Coronary artery (tissue), 2 donors: ENCODE measurements at regions not wholly inside any gene's neighbourhood (a gene's known extent, or its start where the extent isn't known, plus 50 kb on each side); places are given as distances from the start of the nearest gene placed in this dataset.

Experiments used
- DNase-seq: peaks from one replicate; pipeline ENCODE4 v3.0.0-alpha.2; 2017; ENCODE audit warnings: low spot score
- H3K27ac ChIP-seq, 2 donors: fragments of 200-600 bp; sonication (generic); one replicate each; pipeline ENCODE4 v1.5.1; 2016 to 2019
- H3K4me3 ChIP-seq: fragments of 200-600 bp; sonication (generic); 2 replicates; pipeline ENCODE4 v1.5.1; 2016; ENCODE audit warnings: mild to moderate bottlenecking, moderate library complexity
- CTCF ChIP-seq: fragments of 200-600 bp; sonication (generic); IDR thresholded peaks from one replicate; pipeline ENCODE4 v1.5.1; 2019; ENCODE audit warnings: antibody characterized with exemption

DNA sequence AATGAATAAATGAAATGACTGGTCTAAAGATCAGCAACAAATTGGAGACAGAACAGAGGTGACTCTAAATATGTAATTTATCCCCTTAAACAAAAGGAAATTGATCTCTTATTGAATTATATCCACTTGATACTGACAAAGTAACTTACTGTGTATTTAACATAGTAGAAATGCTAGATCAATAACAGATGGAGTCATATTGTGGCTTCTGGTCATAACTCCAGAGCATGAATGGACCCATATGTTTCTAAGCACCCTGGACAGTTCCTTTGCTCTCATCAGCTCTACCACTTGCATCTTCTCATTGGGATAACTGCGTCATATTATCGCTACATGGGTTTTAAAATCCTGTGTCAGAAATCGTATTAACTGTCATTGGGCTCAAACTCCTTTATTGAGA lies 222.3 kb downstream of the ETS1 start:
- Histone ChIP-seq H3K27ac (no peak overlapping the region), H3K4me3 (no peak overlapping the region)
- DNase-seq = no peak
- TF ChIP-seq CTCF = no peak

DNA sequence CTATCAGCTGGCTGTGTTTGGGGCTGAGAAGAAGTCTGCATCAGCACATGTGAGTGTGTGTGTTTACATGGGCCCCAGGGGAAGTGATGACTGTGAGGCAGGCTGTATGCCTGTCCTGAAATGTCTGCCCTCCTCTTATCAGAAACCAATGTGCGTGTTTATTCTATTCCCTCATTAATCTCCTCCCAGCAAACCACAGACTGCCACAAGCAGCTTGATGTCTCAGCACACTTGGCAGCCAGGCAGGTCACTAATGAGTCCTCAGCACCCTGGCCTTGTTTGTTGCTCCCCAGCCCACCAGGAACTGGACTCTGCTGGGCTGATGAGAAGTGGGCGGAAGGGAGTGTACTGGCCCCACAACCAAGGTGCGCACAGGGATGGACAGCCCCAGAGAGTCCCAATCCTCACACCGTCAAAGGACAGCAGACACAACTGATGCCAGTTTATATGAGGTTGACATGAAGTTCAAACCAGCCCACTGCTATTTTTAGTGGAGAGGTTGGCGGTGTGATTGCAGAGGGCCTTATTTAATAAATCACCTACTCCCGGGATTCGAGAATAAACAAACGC lies 225.8 kb downstream of the ETS1 start:
- H3K27ac ChIP-seq = no peak overlapping the region
- TF ChIP-seq CTCF = no peak
- H3K4me3 ChIP-seq = no peak overlapping the region
- DNase-seq = no peak

- TF ChIP-seq CTCF = no peak
- H3K4me3 ChIP-seq = no peak overlapping the region
- H3K27ac ChIP-seq = no peak overlapping the region
- no peak for DNase-seq
Measured at GRCh38 chr11:128359515-128359914, 227.8 kb downstream of the ETS1 start.

DNA sequence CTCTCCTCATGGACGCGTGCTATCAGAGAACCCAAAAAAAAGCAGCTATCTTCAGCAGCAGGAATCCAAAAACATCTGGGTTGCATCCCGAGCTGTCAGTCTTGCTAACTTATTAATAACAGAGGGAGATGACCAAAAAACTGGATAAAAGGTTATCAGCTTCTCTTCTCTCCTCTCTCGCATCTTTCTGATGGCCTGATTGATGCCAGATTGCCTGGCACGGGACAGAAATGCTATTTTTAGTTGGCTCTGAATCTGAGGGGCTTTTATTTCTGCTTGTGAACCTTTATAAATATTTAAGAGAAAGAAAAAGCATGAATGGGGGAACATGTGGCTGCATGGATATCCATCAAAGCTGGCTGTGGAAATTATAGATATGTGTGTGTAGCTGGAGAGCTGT lies 230.3 kb downstream of the ETS1 start:
- DNase-seq = no peak
- Histone ChIP-seq H3K4me3 (no peak overlapping the region), H3K27ac (no peak overlapping the region)
- no peak for TF ChIP-seq CTCF

GRCh38 chr11:128355558-128355957 lies 231.8 kb downstream of the ETS1 start:
- TF ChIP-seq CTCF = no peak
- DNase-seq = no peak

DNA sequence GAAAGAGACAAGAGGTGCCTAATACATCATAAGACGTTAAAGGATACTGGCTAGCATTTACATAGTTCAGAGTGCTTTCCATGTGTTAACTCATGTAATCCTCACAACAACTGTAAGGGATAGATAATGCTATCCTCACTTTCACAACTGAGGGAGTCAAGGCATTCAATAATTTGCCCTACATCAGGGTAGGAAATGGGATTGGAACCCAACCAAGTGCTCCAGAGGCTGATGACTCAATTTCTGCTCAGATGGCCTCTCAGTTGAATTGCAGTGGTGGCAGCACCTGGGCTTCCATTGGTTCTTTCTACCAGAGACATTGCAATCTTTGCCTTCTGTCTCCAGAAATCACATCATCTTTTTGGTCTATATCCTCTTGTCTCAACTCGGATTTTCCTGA lies 232.9 kb downstream of the ETS1 start:
- Histone ChIP-seq H3K27ac (no peak overlapping the region), H3K4me3 (no peak overlapping the region)
- DNase-seq = no peak
- TF ChIP-seq CTCF = no peak

More at GRCh38 chr11:128355558-128355957, 231.8 kb downstream of the ETS1 start:
- H3K27ac ChIP-seq = no peak overlapping the region
- H3K4me3 ChIP-seq = no peak overlapping the region

GRCh38 chr11:128351168-128351567 lies 236.2 kb downstream of the ETS1 start:
- no peak for DNase-seq
- Histone ChIP-seq H3K4me3 (no peak overlapping the region), H3K27ac (no peak overlapping the region)
- TF ChIP-seq CTCF = no peak
